PC-3 (cell line): ENCODE measurements at regions not wholly inside any gene's neighbourhood (a gene's known extent, or its start where the extent isn't known, plus 50 kb on each side); places are given as distances from the start of the nearest gene placed in this dataset.

Source experiments
- ATAC-seq: fragments of 200-7000 bp; cut with Tn5 transposase; 2 replicates; pipeline ENCODE4 v1.9.1; 2020; ENCODE audit warnings: mild to moderate bottlenecking, moderate library complexity
- BruUV-seq: library from RNA; stranded (reverse); fragments of 400-500 nt; replicated peaks from 2 replicates; lab custom pipeline; 2021; lab: Mats Ljungman, UMichigan
- CTCF ChIA-PET: fragments of 300-600 bp; sonication (Branson Sonifier 250); formaldehyde crosslinking; loops from one replicate; lab custom pipeline; 2022; ENCODE audit warnings: antibody characterized with exemption; lab: Charles Lee
- POLR2A ChIA-PET: fragments of 300-600 bp; sonication (Branson Sonifier 250); formaldehyde crosslinking; loops from one replicate; lab custom pipeline; 2022; ENCODE audit warnings: antibody characterized with exemption; ENCODE audit not compliant: unreplicated experiment; lab: Charles Lee
- DNase-seq: peaks from one replicate; pipeline ENCODE4 v3.0.0-alpha.2; 2015
- H2AFZ ChIP-seq: fragments of 300-600 bp; sonication (generic); 2 replicates; pipeline ENCODE4 v1.6.0; 2016; ENCODE audit warnings: antibody characterized with exemption, low read length
- H3F3A ChIP-seq: fragments of 300-600 bp; sonication (generic); one replicate; pipeline ENCODE4 v1.6.0; 2017; ENCODE audit warnings: antibody characterized with exemption, low read length, control low read depth, mild to moderate bottlenecking; ENCODE audit not compliant: unreplicated experiment
- H3K27ac ChIP-seq: fragments of 300-600 bp; sonication (generic); 2 replicates; pipeline ENCODE4 v1.5.1; 2016; ENCODE audit warnings: mild to moderate bottlenecking, low read length
- H3K27me3 ChIP-seq: fragments of 300-600 bp; sonication (generic); 2 replicates; pipeline ENCODE4 v1.6.1; 2016; ENCODE audit warnings: low read length, mixed read lengths
- H3K36me3 ChIP-seq: fragments of 300-600 bp; sonication (generic); 2 replicates; pipeline ENCODE4 v1.6.1; 2016; ENCODE audit warnings: low read depth, mixed run types, low read length, mixed read lengths
- H3K4me1 ChIP-seq: fragments of 300-600 bp; sonication (generic); 2 replicates; pipeline ENCODE4 v1.5.1; 2016; ENCODE audit warnings: low read length; ENCODE audit not compliant: insufficient read depth
- H3K4me2 ChIP-seq: fragments of 300-600 bp; sonication (generic); 2 replicates; pipeline ENCODE4 v1.6.0; 2016; ENCODE audit warnings: low read length
- H3K4me3 ChIP-seq: fragments of 300-600 bp; sonication (generic); 2 replicates; pipeline ENCODE4 v1.5.1; 2016; ENCODE audit warnings: mild to moderate bottlenecking, low read length, mixed read lengths
- H3K79me2 ChIP-seq: fragments of 300-600 bp; sonication (generic); 2 replicates; pipeline ENCODE4 v1.6.1; 2017; ENCODE audit warnings: low read length, mixed read lengths
- H3K9ac ChIP-seq: fragments of 300-600 bp; sonication (generic); 2 replicates; pipeline ENCODE4 v1.6.0; 2016; ENCODE audit warnings: mild to moderate bottlenecking, low read length
- H3K9me2 ChIP-seq: fragments of 300-600 bp; sonication (generic); replicated peaks from 2 replicates; pipeline ENCODE4 v1.6.1; 2016; ENCODE audit warnings: mixed run types, low read length, mixed read lengths
- H3K9me3 ChIP-seq: fragments of 300-600 bp; sonication (generic); 2 replicates; pipeline ENCODE4 v1.6.1; 2016; ENCODE audit warnings: low read length, mixed read lengths
- H4K20me1 ChIP-seq: fragments of 300-600 bp; sonication (generic); 2 replicates; pipeline ENCODE4 v1.6.1; 2016; ENCODE audit warnings: low read length, mixed read lengths
- EZH2 ChIP-seq: fragments of 300-600 bp; sonication (generic); IDR thresholded peaks from one replicate; pipeline ENCODE4 v1.6.1; 2017; ENCODE audit warnings: antibody characterized with exemption, mild to moderate bottlenecking, low read length; ENCODE audit not compliant: unreplicated experiment
- EZH2phosphoT487 ChIP-seq: fragments of 300-600 bp; sonication (generic); IDR thresholded peaks from 2 replicates; pipeline ENCODE4 v1.6.1; 2018; ENCODE audit warnings: mild to moderate bottlenecking, antibody characterized with exemption, low read length, borderline replicate concordance
- intact Hi-C: fragments of 100-400 bp; cut with micrococcal nuclease; formaldehyde crosslinking; loops from 2 replicates; pipeline ENCODE4 v1.9.0; 2023
- TF ChIP-seq, protein P1 (sequence below): fragments of 300-600 bp; sonication (generic); conservative IDR thresholded peaks from 2 replicates; pipeline ENCODE4 v1.5.1; 2017; ENCODE audit warnings: antibody characterized with exemption, low read depth, mild to moderate bottlenecking, low read length

DNA sequence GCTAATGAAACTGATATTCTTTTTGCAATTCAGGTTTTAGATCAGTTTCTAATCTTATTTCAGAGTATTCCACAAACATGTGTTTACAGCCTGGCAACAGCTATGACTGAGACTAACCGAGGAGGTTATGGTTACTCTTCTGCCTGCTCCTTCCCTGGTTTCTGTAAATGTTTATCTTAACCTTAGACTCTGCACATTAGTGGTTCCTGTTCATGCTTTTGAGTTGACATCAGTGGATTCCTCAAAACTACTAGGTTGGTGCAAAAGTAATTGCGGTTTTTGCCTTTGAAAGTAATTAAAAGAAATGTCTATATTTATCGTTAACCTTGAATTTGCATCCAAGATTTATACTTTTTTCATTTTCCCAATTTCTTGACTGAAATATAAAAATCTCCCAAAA lies 237.0 kb upstream of the TSHZ3 start:
- H3K27ac ChIP-seq: no peak overlapping the region
- H3K9me3 ChIP-seq: no peaks in the 10 kb centered on the region
- H3K27me3 ChIP-seq: no peaks in the 10 kb centered on the region
- no peak overlapping the region for H3K4me2 ChIP-seq
- intact Hi-C loops: no loop called here
- H3K4me3 ChIP-seq: no peak overlapping the region
- BruUV-seq: no TSS peak
- H3K79me2 ChIP-seq: no peaks in the 10 kb centered on the region
- H4K20me1 ChIP-seq: no peaks in the 10 kb centered on the region
- TF ChIP-seq, protein P1, sequence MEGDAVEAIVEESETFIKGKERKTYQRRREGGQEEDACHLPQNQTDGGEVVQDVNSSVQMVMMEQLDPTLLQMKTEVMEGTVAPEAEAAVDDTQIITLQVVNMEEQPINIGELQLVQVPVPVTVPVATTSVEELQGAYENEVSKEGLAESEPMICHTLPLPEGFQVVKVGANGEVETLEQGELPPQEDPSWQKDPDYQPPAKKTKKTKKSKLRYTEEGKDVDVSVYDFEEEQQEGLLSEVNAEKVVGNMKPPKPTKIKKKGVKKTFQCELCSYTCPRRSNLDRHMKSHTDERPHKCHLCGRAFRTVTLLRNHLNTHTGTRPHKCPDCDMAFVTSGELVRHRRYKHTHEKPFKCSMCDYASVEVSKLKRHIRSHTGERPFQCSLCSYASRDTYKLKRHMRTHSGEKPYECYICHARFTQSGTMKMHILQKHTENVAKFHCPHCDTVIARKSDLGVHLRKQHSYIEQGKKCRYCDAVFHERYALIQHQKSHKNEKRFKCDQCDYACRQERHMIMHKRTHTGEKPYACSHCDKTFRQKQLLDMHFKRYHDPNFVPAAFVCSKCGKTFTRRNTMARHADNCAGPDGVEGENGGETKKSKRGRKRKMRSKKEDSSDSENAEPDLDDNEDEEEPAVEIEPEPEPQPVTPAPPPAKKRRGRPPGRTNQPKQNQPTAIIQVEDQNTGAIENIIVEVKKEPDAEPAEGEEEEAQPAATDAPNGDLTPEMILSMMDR: no peak
- no peak for TF ChIP-seq EZH2phosphoT487
- no peak for TF ChIP-seq EZH2
- DNase-seq: no peak
- H3K9ac ChIP-seq: no peak overlapping the region
- no peaks in the 10 kb centered on the region for H3K4me1 ChIP-seq
- H3K36me3 ChIP-seq: no peaks in the 10 kb centered on the region
- no peak overlapping the region for H2AFZ ChIP-seq
- POLR2A ChIA-PET: no interaction called here
- H3F3A ChIP-seq: no peaks in the 10 kb centered on the region
- no peaks in the 10 kb centered on the region for H3K9me2 ChIP-seq
- no peak for ATAC-seq
- CTCF ChIA-PET: no interaction called here

DNA sequence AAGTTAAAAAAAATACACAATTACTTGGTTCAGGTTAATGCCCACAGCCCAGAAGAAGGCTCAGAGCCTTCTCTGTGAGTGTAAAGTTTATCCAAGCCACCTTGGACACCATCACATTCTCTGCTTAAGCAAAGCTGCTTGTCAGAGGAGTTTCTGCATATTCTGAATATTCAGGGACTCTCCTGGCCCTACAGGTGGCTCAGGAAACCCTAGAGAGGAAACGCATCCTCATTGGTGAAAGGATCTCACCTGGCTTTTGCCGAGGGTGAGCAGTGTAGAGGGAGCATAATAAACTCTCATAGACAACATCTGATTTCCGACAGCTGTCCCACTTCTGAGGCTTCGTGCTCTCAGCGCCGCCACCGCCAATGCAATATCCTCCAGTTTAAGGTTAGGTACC lies 239.9 kb upstream of the TSHZ3 start:
- intact Hi-C loops: no loop called here
- no peak overlapping the region for H3K9ac ChIP-seq
- no peak overlapping the region for H2AFZ ChIP-seq
- H3K9me2 ChIP-seq: no peaks in the 10 kb centered on the region
- no peaks in the 10 kb centered on the region for H4K20me1 ChIP-seq
- H3F3A ChIP-seq: no peaks in the 10 kb centered on the region
- no peak for DNase-seq
- CTCF ChIA-PET: no interaction called here
- POLR2A ChIA-PET: no interaction called here
- TF ChIP-seq, protein P1: no peak
- no peak for TF ChIP-seq EZH2
- H3K4me2 ChIP-seq: no peak overlapping the region
- H3K36me3 ChIP-seq: no peaks in the 10 kb centered on the region
- no peak overlapping the region for H3K4me3 ChIP-seq
- H3K27me3 ChIP-seq: no peaks in the 10 kb centered on the region
- no peaks in the 10 kb centered on the region for H3K9me3 ChIP-seq
- no peak overlapping the region for H3K27ac ChIP-seq
- no peaks in the 10 kb centered on the region for H3K4me1 ChIP-seq
- no peak for ATAC-seq
- BruUV-seq: no TSS peak
- no peaks in the 10 kb centered on the region for H3K79me2 ChIP-seq

GRCh38 chr19:31591258-31591657 lies 242.0 kb upstream of the TSHZ3 start:
- H3K79me2 ChIP-seq: no peaks in the 10 kb centered on the region
- no peak overlapping the region for H3K4me2 ChIP-seq
- ChIA-PET CTCF (no interaction called here), POLR2A (no interaction called here)
- H3K9me2 ChIP-seq: no peaks in the 10 kb centered on the region
- H2AFZ ChIP-seq: no peak overlapping the region
- no peak overlapping the region for H3K27ac ChIP-seq
- ATAC-seq (no peak), DNase-seq (no peak)
- no peaks in the 10 kb centered on the region for H3K36me3 ChIP-seq
- BruUV-seq: no TSS peak
- no peaks in the 10 kb centered on the region for H3K9me3 ChIP-seq
- no peaks in the 10 kb centered on the region for H3F3A ChIP-seq
- H4K20me1 ChIP-seq: no peaks in the 10 kb centered on the region
- H3K4me3 ChIP-seq: no peak overlapping the region
- intact Hi-C loops: no loop called here
- H3K4me1 ChIP-seq: no peaks in the 10 kb centered on the region
- no peak overlapping the region for H3K9ac ChIP-seq
- H3K27me3 ChIP-seq: no peaks in the 10 kb centered on the region
- TF ChIP-seq EZH2phosphoT487 (no peak), EZH2 (no peak)
- TF ChIP-seq, protein P1: no peak
